ENCODE measurements at regions not wholly inside any gene's neighbourhood (a gene's known extent, or its start where the extent isn't known, plus 50 kb on each side); places are given as distances from the start of the nearest gene placed in this dataset.
A peak's percentile ranks its signal among the peaks of the same experiment; 100 is the strongest.

- no peaks in the 10 kb centered on the region for H3K4me1 ChIP-seq
These were observed 103.9 kb downstream of the PMAIP1 start for GRCh38 chr18:60003610-60004185.

DNA sequence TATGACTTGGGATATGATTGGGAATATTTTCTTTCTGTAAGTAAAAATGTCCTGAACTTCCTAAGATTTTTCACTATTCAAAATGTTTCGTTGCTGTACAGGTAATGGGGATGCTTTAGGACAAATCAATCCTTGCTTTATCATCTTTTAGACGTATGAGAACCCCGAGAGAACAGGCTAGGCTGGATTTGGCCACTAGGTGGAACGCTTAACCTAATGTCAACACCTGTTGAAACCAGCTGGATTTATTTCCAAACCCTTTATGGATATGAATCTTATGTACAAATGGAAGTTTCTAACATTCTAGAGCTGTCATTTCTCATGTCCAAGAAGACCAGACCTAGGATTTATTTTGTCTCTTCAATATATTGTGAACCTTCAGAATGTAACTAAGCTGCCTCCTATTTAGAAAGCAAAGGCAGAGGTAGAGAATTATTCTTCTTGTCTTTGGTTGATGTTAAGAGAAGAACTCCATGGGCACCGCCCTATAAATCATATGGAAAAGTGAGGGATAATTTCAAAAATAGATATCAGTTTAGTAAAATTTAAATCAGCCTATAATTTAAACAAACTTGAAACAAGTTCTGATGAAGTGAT is 96.7 kb downstream of the PMAIP1 start:
- peaks cover 0 to 28% (median 4%) of the 10 kb centered on the region in 9 donors for H3K27me3 ChIP-seq

More at GRCh38 chr18:60003610-60004185, 103.9 kb downstream of the PMAIP1 start:
- Histone ChIP-seq H3K36me3 (no peaks in the 10 kb centered on the region), H3K9me3 (peaks cover 0 to 14% (median 0%) of the 10 kb centered on the region in 12 donors), H3K27ac (no peak overlapping the region), H3K4me3 (no peak overlapping the region), H3K27me3 (peaks cover 0 to 12% (median 0%) of the 10 kb centered on the region in 9 donors)
- DNase-seq (no peak), ATAC-seq (no peak)
- TF ChIP-seq CTCF (IDR thresholded peaks at IDR 0.05) (no peak), POLR2A (IDR thresholded peaks at IDR 0.05) (no peak)
- intact Hi-C loops (cut with DNase I) = no loop called here
- 74 to 86% (median 82%) methylated on average over 8 to 16 of the region's 16 CpGs for WGBS, 4 donors

GRCh38 chr18:59994357-59994756 is 94.6 kb downstream of the PMAIP1 start:
- Histone ChIP-seq H3K9me3 (peaks cover 0 to 3% (median 0%) of the 10 kb centered on the region in 12 donors), H3K36me3 (no peaks in the 10 kb centered on the region), H3K27ac (no peak overlapping the region), H3K4me1 (no peaks in the 10 kb centered on the region), H3K27me3 (peaks cover 0 to 31% (median 5%) of the 10 kb centered on the region in 9 donors), H3K4me3 (no peak overlapping the region)
- WGBS, 4 donors = 8 to 29% (median 10%) methylated on average over 1 of the region's 1 CpG
- DNase-seq = no peak
- TF ChIP-seq POLR2A (IDR thresholded peaks at IDR 0.05) (no peak), CTCF (IDR thresholded peaks at IDR 0.05) (no peak)
- ATAC-seq = no peak
- intact Hi-C loops (cut with DNase I) = loop anchor here in 2 of 10 donors (5.0 kb wide), 1 partner anchor 553 kb away; no protein-coding TSS in a partner anchor

More for the DNA sequence above, 96.7 kb downstream of the PMAIP1 start:
- Histone ChIP-seq H3K4me3 (no peak overlapping the region), H3K36me3 (no peaks in the 10 kb centered on the region), H3K9me3 (peaks cover 0 to 8% (median 0%) of the 10 kb centered on the region in 12 donors), H3K27ac (no peak overlapping the region), H3K4me1 (no peaks in the 10 kb centered on the region)
- ATAC-seq (no peak), DNase-seq (no peak)
- intact Hi-C loops (cut with DNase I) = loop anchor here in 1 of 10 donors (5.0 kb wide), 1 partner anchor 556 kb away; no protein-coding TSS in a partner anchor
- no peak for TF ChIP-seq POLR2A (IDR thresholded peaks at IDR 0.05)
- peak in 6 of 12 donors; percentile 9 to 44 (median 32) for TF ChIP-seq CTCF (IDR thresholded peaks at IDR 0.05)
- 9 to 14% (median 12%) methylated on average over 5 of the region's 5 CpGs for WGBS, 4 donors

DNA sequence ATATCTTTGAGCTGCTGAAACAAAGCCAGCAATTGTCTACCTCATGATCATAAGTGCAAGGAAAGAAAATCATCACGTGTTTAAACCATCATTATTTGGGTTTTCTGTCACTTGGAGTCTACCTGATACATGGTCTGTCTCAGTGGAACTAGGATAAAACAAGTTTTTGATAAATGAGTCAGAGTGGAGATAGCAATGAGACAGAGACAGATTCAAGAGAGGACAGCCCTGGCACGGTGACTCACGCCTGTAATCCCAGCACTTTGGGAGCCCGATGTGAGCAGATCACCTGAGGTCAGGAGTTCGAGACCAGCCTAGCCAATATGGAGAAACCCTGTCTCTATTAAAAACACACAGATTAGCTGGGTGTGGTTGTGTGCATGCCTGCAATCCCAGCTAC is 93.8 kb downstream of the PMAIP1 start:
- Histone ChIP-seq H3K36me3 (no peaks in the 10 kb centered on the region), H3K9me3 (peaks cover 0 to 3% (median 0%) of the 10 kb centered on the region in 12 donors), H3K4me3 (no peak overlapping the region), H3K27me3 (peaks cover 0 to 38% (median 6%) of the 10 kb centered on the region in 9 donors), H3K27ac (no peak overlapping the region), H3K4me1 (no peaks in the 10 kb centered on the region)
- DNase-seq = no peak
- no peak for ATAC-seq
- 62 to 69% (median 67%) methylated on average over 5 of the region's 5 CpGs for WGBS, 4 donors
- no peak for TF ChIP-seq CTCF (IDR thresholded peaks at IDR 0.05)
- TF ChIP-seq POLR2A (IDR thresholded peaks at IDR 0.05) = no peak
- intact Hi-C loops (cut with DNase I) = loop anchor here in 2 of 10 donors (5.0 kb wide), 1 partner anchor 554 kb away; no protein-coding TSS in a partner anchor

Measured in heart left ventricle (tissue), 16 donors.